Left ventricle myocardium inferior (tissue), 1 donor: ENCODE measurements at regions not wholly inside any gene's neighbourhood (a gene's known extent, or its start where the extent isn't known, plus 50 kb on each side); places are given as distances from the start of the nearest gene placed in this dataset.

Experiments
- DNase-seq: peaks from one replicate; pipeline ENCODE4 v3.0.0-alpha.2; 2020
- H3K27ac ChIP-seq: fragments of 200-600 bp; replicated peaks from 2 replicates; pipeline ENCODE4 v1.8.0; 2021
- H3K27me3 ChIP-seq: fragments of 200-600 bp; 2 replicates; pipeline ENCODE4 v1.8.0; 2021; ENCODE audit warnings: low read depth
- H3K36me3 ChIP-seq: fragments of 200-600 bp; 2 replicates; pipeline ENCODE4 v1.8.0; 2021
- H3K4me1 ChIP-seq: fragments of 200-600 bp; 2 replicates; pipeline ENCODE4 v1.8.0; 2021
- H3K4me3 ChIP-seq: fragments of 200-600 bp; 2 replicates; pipeline ENCODE4 v1.8.0; 2021; ENCODE audit warnings: mild to moderate bottlenecking, moderate library complexity
- H3K9me3 ChIP-seq: fragments of 200-600 bp; replicated peaks from 2 replicates; pipeline ENCODE4 v1.8.0; 2021
- intact Hi-C: fragments of 100-400 bp; cut with micrococcal nuclease; formaldehyde crosslinking; loops from one replicate; pipeline ENCODE4 v1.11.0; 2022
- TF ChIP-seq, protein P1 (sequence below): fragments of 200-600 bp; IDR thresholded peaks from 2 replicates; pipeline ENCODE4 v1.8.0; 2021; ENCODE audit warnings: antibody characterized with exemption, mild to moderate bottlenecking, borderline replicate concordance
- donor health status: DM: no; HTN: yes; CAD: no; lungs with severe emphysema.

GRCh38 chr6:153771577-153771976, 267.5 kb upstream of the OPRM1 start:
- Histone ChIP-seq H3K4me3 (no peak overlapping the region), H3K27ac (no peak overlapping the region), H3K4me1 (no peaks in the 10 kb centered on the region), H3K27me3 (no peaks in the 10 kb centered on the region), H3K36me3 (no peaks in the 10 kb centered on the region), H3K9me3 (no peaks in the 10 kb centered on the region)
- intact Hi-C loops = no loop called here
- no peak for DNase-seq
- TF ChIP-seq, protein P1, sequence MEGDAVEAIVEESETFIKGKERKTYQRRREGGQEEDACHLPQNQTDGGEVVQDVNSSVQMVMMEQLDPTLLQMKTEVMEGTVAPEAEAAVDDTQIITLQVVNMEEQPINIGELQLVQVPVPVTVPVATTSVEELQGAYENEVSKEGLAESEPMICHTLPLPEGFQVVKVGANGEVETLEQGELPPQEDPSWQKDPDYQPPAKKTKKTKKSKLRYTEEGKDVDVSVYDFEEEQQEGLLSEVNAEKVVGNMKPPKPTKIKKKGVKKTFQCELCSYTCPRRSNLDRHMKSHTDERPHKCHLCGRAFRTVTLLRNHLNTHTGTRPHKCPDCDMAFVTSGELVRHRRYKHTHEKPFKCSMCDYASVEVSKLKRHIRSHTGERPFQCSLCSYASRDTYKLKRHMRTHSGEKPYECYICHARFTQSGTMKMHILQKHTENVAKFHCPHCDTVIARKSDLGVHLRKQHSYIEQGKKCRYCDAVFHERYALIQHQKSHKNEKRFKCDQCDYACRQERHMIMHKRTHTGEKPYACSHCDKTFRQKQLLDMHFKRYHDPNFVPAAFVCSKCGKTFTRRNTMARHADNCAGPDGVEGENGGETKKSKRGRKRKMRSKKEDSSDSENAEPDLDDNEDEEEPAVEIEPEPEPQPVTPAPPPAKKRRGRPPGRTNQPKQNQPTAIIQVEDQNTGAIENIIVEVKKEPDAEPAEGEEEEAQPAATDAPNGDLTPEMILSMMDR = no peak

GRCh38 chr6:153767127-153767526, 271.9 kb upstream of the OPRM1 start:
- DNase-seq = no peak
- no peaks in the 10 kb centered on the region for H3K9me3 ChIP-seq
- TF ChIP-seq, protein P1 = no peak
- no peaks in the 10 kb centered on the region for H3K36me3 ChIP-seq
- no peak overlapping the region for H3K27ac ChIP-seq
- H3K4me1 ChIP-seq = no peaks in the 10 kb centered on the region
- H3K27me3 ChIP-seq = no peaks in the 10 kb centered on the region
- no peak overlapping the region for H3K4me3 ChIP-seq
- intact Hi-C loops = no loop called here

- TF ChIP-seq, protein P1 = no peak
- Histone ChIP-seq H3K9me3 (no peaks in the 10 kb centered on the region), H3K27ac (no peak overlapping the region), H3K4me3 (no peak overlapping the region), H3K4me1 (no peaks in the 10 kb centered on the region), H3K36me3 (no peaks in the 10 kb centered on the region), H3K27me3 (no peaks in the 10 kb centered on the region)
- intact Hi-C loops = no loop called here
- DNase-seq = no peak
Measured at GRCh38 chr6:153758516-153758915, 280.5 kb upstream of the OPRM1 start.

- no peak overlapping the region for H3K27ac ChIP-seq
- no peak for DNase-seq
- H3K4me1 ChIP-seq = no peaks in the 10 kb centered on the region
- no peaks in the 10 kb centered on the region for H3K36me3 ChIP-seq
- TF ChIP-seq, protein P1 = no peak
- no peak overlapping the region for H3K4me3 ChIP-seq
- H3K27me3 ChIP-seq = no peaks in the 10 kb centered on the region
- intact Hi-C loops = no loop called here
- peaks cover 28% of the 10 kb centered on the region for H3K9me3 ChIP-seq
Measured at GRCh38 chr6:153735761-153736160, 303.3 kb upstream of the OPRM1 start.

DNA sequence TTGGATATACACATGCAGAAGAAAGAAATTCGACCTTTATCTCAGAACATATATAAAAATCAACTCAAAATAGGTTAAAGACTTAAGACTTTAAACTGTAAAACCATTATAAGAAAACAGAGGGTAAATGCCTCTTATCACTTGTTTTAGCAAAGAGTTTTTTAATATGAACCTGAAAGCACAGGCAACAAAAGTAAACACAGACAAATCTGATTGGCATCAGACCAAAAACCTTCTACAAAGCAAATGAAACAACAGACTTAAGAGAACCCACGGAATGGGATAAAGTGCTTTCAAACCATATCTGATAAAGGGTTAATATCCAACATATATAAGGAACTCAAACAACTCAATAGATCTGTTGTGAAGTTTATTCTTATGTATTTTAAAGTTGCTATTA, 309.9 kb upstream of the OPRM1 start:
- Histone ChIP-seq H3K27me3 (no peaks in the 10 kb centered on the region), H3K4me3 (no peak overlapping the region), H3K36me3 (no peaks in the 10 kb centered on the region), H3K4me1 (no peaks in the 10 kb centered on the region), H3K27ac (no peak overlapping the region), H3K9me3 (peaks cover 13% of the 10 kb centered on the region)
- DNase-seq = no peak
- TF ChIP-seq, protein P1 = no peak
- intact Hi-C loops = no loop called here

DNA sequence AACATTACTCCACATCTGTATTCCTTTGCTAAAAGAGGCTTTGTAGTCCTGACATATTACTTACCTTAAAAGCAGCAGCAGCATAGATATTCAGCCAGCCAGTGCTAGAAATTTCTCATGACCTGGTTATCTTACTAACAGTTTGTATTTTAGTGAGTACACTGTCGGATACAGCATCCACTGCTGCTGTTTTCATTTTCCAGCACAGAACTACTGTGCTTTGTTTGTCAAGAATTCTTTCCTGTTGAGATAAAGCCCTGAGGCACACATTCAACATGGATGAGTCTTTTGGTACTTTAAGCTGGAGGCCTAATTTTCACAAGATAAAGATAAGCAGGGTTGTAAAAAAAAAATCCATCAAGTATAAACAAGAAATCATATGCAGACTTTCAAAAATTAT, 311.2 kb upstream of the OPRM1 start:
- DNase-seq = no peak
- TF ChIP-seq, protein P1 = no peak
- no peak overlapping the region for H3K4me3 ChIP-seq
- no peaks in the 10 kb centered on the region for H3K27me3 ChIP-seq
- no peaks in the 10 kb centered on the region for H3K36me3 ChIP-seq
- H3K9me3 ChIP-seq = peaks cover 8% of the 10 kb centered on the region
- no peaks in the 10 kb centered on the region for H3K4me1 ChIP-seq
- intact Hi-C loops = no loop called here
- H3K27ac ChIP-seq = no peak overlapping the region
